ENCODE measurements at regions not wholly inside any gene's neighbourhood (a gene's known extent, or its start where the extent isn't known, plus 50 kb on each side); places are given as distances from the start of the nearest gene placed in this dataset.
A peak's percentile ranks its signal among the peaks of the same experiment; 100 is the strongest.

- TF ChIP-seq, protein P1, sequence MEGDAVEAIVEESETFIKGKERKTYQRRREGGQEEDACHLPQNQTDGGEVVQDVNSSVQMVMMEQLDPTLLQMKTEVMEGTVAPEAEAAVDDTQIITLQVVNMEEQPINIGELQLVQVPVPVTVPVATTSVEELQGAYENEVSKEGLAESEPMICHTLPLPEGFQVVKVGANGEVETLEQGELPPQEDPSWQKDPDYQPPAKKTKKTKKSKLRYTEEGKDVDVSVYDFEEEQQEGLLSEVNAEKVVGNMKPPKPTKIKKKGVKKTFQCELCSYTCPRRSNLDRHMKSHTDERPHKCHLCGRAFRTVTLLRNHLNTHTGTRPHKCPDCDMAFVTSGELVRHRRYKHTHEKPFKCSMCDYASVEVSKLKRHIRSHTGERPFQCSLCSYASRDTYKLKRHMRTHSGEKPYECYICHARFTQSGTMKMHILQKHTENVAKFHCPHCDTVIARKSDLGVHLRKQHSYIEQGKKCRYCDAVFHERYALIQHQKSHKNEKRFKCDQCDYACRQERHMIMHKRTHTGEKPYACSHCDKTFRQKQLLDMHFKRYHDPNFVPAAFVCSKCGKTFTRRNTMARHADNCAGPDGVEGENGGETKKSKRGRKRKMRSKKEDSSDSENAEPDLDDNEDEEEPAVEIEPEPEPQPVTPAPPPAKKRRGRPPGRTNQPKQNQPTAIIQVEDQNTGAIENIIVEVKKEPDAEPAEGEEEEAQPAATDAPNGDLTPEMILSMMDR (IDR thresholded peaks at IDR 0.05; ENCODE audit: insufficient read depth, low read depth, low read length, missing control alignments), result no peak
- H3K4me3 ChIP-seq (ENCODE audit: low read length), result no peak overlapping the region
- no peak for DNase-seq (ENCODE audit: low read depth)
These were observed 230.0 kb upstream of the PARD3B start for GRCh38 chr2:204315236-204315662.

DNA sequence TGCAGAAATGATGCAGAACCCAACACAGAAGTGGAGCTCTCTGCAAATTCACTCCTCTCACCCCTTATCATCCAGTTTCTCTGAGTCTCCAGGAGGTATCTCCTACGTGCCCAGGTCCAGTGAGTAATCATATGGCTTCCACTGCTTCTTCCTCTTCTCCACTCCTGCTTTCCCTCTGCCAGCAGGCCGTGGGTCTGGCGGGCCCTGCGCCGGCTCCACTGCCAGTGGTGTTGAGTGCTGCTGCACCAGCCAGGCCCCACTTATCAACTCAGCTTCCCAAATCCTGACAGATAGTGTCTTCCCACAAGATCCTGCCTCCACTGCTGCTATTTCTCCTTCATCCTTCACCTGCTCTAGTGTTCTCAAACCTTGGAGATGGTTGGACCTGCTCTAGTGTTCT is 227.6 kb upstream of the PARD3B start:
- no peak for DNase-seq (ENCODE audit: low read depth)
- TF ChIP-seq, protein P1 (IDR thresholded peaks at IDR 0.05; ENCODE audit: insufficient read depth, low read depth, low read length, missing control alignments), result no peak
- H3K4me3 ChIP-seq (ENCODE audit: low read length), result no peak overlapping the region

GRCh38 chr2:204321027-204321800 is 224.1 kb upstream of the PARD3B start:
- TF ChIP-seq, protein P1 (IDR thresholded peaks at IDR 0.05; ENCODE audit: insufficient read depth, low read depth, low read length, missing control alignments), result no peak
- no peak for DNase-seq (ENCODE audit: low read depth)
- no peak overlapping the region for H3K4me3 ChIP-seq (ENCODE audit: low read length)

GRCh38 chr2:204321910-204322751 is 223.1 kb upstream of the PARD3B start:
- TF ChIP-seq, protein P1 (IDR thresholded peaks at IDR 0.05; ENCODE audit: insufficient read depth, low read depth, low read length, missing control alignments), result no peak
- DNase-seq (ENCODE audit: low read depth), result peak; percentile 79
- H3K4me3 ChIP-seq (ENCODE audit: low read length), result no peak overlapping the region

DNA sequence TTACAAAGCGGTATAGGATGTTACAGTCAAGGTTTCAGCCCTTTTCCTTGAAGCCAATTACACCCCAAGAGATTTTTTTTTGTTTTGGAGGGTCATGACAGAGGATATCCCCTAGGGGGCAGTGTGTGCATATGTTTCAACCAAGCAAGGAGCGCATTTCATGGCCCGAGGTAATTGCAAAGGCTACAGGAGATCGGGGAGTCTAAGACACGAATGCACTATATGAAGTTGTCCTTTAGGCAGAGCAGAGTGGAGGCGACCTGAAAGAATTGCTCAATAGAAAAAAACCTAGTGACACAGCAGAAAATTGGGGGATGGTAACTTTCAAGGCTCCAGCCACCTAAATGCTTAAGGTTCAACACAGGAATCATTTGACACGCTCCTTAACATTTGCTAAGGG is 219.8 kb upstream of the PARD3B start:
- no peak overlapping the region for H3K4me3 ChIP-seq (ENCODE audit: low read length)
- TF ChIP-seq, protein P1 (IDR thresholded peaks at IDR 0.05; ENCODE audit: insufficient read depth, low read depth, low read length, missing control alignments), result peak; percentile 85
- peak; percentile 85 for DNase-seq (ENCODE audit: low read depth)

DNA sequence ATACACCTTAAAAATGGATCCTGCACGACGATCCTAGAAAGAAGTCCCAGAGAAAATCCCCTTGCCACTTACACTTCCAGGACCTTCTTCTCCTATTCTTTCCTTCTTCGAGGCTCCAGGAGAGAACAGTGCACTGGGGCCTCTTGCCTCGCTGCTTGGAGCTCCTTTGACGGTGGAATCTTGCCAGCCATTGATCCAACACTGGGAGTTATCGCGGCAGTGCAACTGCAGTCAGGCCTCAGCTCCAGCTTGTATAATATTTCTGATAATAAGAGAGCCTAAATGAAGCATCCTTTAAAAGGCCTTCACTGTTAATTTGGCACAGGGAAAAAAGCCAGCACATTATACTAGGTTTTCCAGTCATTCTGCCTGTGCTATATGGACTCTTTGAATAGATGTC is 216.9 kb upstream of the PARD3B start:
- TF ChIP-seq, protein P1 (IDR thresholded peaks at IDR 0.05; ENCODE audit: insufficient read depth, low read depth, low read length, missing control alignments), result no peak
- no peak for DNase-seq (ENCODE audit: low read depth)
- H3K4me3 ChIP-seq (ENCODE audit: low read length), result no peak overlapping the region

Measured in epithelial cell of esophagus (primary cell).